ENCODE measurements at regions not wholly inside any gene's neighbourhood (a gene's known extent, or its start where the extent isn't known, plus 50 kb on each side); places are given as distances from the start of the nearest gene placed in this dataset.

GRCh38 chr4:18568600-18568999, 547.0 kb upstream of the LCORL start:
- WGBS, 3 donors: 22 to 47% (median 24%) methylated on average over 2 of the region's 2 CpGs
- TF ChIP-seq EP300 (IDR thresholded peaks at IDR 0.05) (no peak), CTCF (IDR thresholded peaks at IDR 0.05) (no peak), POLR2A (IDR thresholded peaks at IDR 0.05) (no peak)
- H3K27ac ChIP-seq: no peak overlapping the region
- no peaks in the 10 kb centered on the region for H3K9me3 ChIP-seq
- no peaks in the 10 kb centered on the region for H3K27me3 ChIP-seq
- DNase-seq: no peak
- H3K36me3 ChIP-seq: no peaks in the 10 kb centered on the region
- H3K4me3 ChIP-seq: no peak overlapping the region
- H3K4me1 ChIP-seq (ENCODE audit: insufficient read depth): no peaks in the 10 kb centered on the region
- intact Hi-C loops (cut with DNase I): no loop called here

- Histone ChIP-seq H3K36me3 (no peaks in the 10 kb centered on the region), H3K4me1 (ENCODE audit: insufficient read depth) (no peaks in the 10 kb centered on the region), H3K27me3 (no peaks in the 10 kb centered on the region), H3K9me3 (no peaks in the 10 kb centered on the region), H3K4me3 (no peak overlapping the region), H3K27ac (no peak overlapping the region)
- 70 to 75% (median 73%) methylated on average over 9 of the region's 9 CpGs for WGBS, 3 donors
- TF ChIP-seq POLR2A (IDR thresholded peaks at IDR 0.05) (no peak), EP300 (IDR thresholded peaks at IDR 0.05) (no peak), CTCF (IDR thresholded peaks at IDR 0.05) (no peak)
- intact Hi-C loops (cut with DNase I): no loop called here
- no peak for DNase-seq
These were observed 545.6 kb upstream of the LCORL start for GRCh38 chr4:18566970-18567799.

- H3K9me3 ChIP-seq: no peaks in the 10 kb centered on the region
- no peaks in the 10 kb centered on the region for H3K36me3 ChIP-seq
- WGBS, 3 donors: 80 to 93% (median 86%) methylated on average over 3 of the region's 3 CpGs
- intact Hi-C loops (cut with DNase I): no loop called here
- DNase-seq: no peak
- no peak overlapping the region for H3K27ac ChIP-seq
- no peaks in the 10 kb centered on the region for H3K27me3 ChIP-seq
- H3K4me1 ChIP-seq (ENCODE audit: insufficient read depth): no peaks in the 10 kb centered on the region
- TF ChIP-seq CTCF (IDR thresholded peaks at IDR 0.05) (no peak), POLR2A (IDR thresholded peaks at IDR 0.05) (no peak), EP300 (IDR thresholded peaks at IDR 0.05) (no peak)
- no peak overlapping the region for H3K4me3 ChIP-seq
These were observed 537.9 kb upstream of the LCORL start for GRCh38 chr4:18559492-18559891.

GRCh38 chr4:18556402-18556801, 534.8 kb upstream of the LCORL start:
- TF ChIP-seq EP300 (IDR thresholded peaks at IDR 0.05) (no peak), CTCF (IDR thresholded peaks at IDR 0.05) (no peak), POLR2A (IDR thresholded peaks at IDR 0.05) (no peak)

More at GRCh38 chr4:18556402-18556801, 534.8 kb upstream of the LCORL start:
- DNase-seq: no peak
- WGBS, 3 donors: 75 to 77% (median 75%) methylated on average over 1 of the region's 1 CpG
- Histone ChIP-seq H3K4me1 (ENCODE audit: insufficient read depth) (no peaks in the 10 kb centered on the region), H3K27me3 (no peaks in the 10 kb centered on the region), H3K9me3 (no peaks in the 10 kb centered on the region), H3K27ac (no peak overlapping the region), H3K4me3 (no peak overlapping the region), H3K36me3 (no peaks in the 10 kb centered on the region)
- intact Hi-C loops (cut with DNase I): no loop called here
